Transverse colon (tissue), 4 donors: ENCODE measurements at regions not wholly inside any gene's neighbourhood (a gene's known extent, or its start where the extent isn't known, plus 50 kb on each side); places are given as distances from the start of the nearest gene placed in this dataset.

Experiments used
- DNase-seq: peaks from one replicate; pipeline ENCODE4 v3.0.0-alpha.2; 2019
- H3K27ac ChIP-seq, 4 donors: fragments of 200-600 bp; sonication (generic); 2 replicates each; pipeline ENCODE4 v1.5.1; 2016 to 2018; ENCODE audit warnings: inconsistent platforms in 4 of 4
- H3K27me3 ChIP-seq: fragments of 200-600 bp; sonication (generic); 2 replicates; pipeline ENCODE4 v1.5.1; 2017; ENCODE audit warnings: inconsistent platforms
- H3K36me3 ChIP-seq, 4 donors: fragments of 200-600 bp; sonication (generic); 2 replicates each; pipeline ENCODE4 v1.5.1; 2017 to 2019; ENCODE audit warnings: inconsistent platforms in 4 of 4
- H3K4me1 ChIP-seq, 4 donors: fragments of 200-600 bp; sonication (generic); 2 replicates each; pipeline ENCODE4 v1.5.1; 2017 to 2020; ENCODE audit warnings: inconsistent platforms in 4 of 4
- H3K4me3 ChIP-seq, 4 donors: fragments of 200-600 bp; sonication (generic); 1 replicate in 1 of 4; 2 replicates in 3 of 4; pipeline versions ENCODE4 v1.5.1 to v1.6.1; 2017 to 2019; ENCODE audit warnings: inconsistent platforms in 4 of 4
- H3K9me3 ChIP-seq, 2 donors: fragments of 200-600 bp; sonication (generic); 2 replicates each; pipeline ENCODE4 v1.5.1; 2017 to 2019; ENCODE audit warnings: inconsistent platforms in 2 of 2
- CTCF ChIP-seq, 5 experiments: fragments of 200-600 bp in 3 of 5; fragments of 450-650 bp in 2 of 5; sonication (generic) in 3 of 5; IDR thresholded peaks; 1 replicate in 2 of 5; 2 replicates in 3 of 5; pipeline ENCODE4 v1.5.1; 2016 to 2017; ENCODE audit warnings: antibody characterized with exemption in 5 of 5, inconsistent platforms in 3 of 5, mild to moderate bottlenecking in 2 of 5, moderate library complexity in 1 of 5
- EP300 ChIP-seq: sonication (generic); formaldehyde crosslinking; IDR thresholded peaks from one replicate; pipeline ENCODE4 v1.6.1; 2017; ENCODE audit warnings: antibody characterized with exemption, low read depth
- POLR2A ChIP-seq: fragments of 450-650 bp; IDR thresholded peaks from one replicate; pipeline ENCODE4 v1.6.1; 2016; ENCODE audit warnings: antibody characterized with exemption, mild to moderate bottlenecking, moderate library complexity
- POLR2AphosphoS5 ChIP-seq, 3 donors: sonication (generic); formaldehyde crosslinking; IDR thresholded peaks; one replicate each; pipeline ENCODE4 v1.6.1; 2016; ENCODE audit warnings: antibody characterized with exemption in 3 of 3
- WGBS, 2 donors: methylation state at CpG; one replicate each; pipeline ENCODE4 v1.1.5; 2018; ENCODE audit warnings: low coverage in 1 of 2; 5-methylcytosine and 5-hydroxymethylcytosine counted together
- in situ Hi-C, 4 donors: fragments of 200-750 bp; cut with MboI; loops; one replicate each; pipeline versions ENCODE4 v1.15.0 to v1.15.1; 2017; ENCODE audit warnings: low sequenced_read_pairs in 3 of 4, low pct_ligation_motif_present in 1 of 4, low pct_unique_long_range_greater_than_20kb in 1 of 4
- intact Hi-C: fragments of 100-400 bp; cut with DNase I; formaldehyde crosslinking; loops from one replicate; pipeline ENCODE4 v1.15.1; 2023; ENCODE audit warnings: low total_unique reads

- TF ChIP-seq CTCF (IDR thresholded peaks at IDR 0.05), result no peak
- TF ChIP-seq EP300, result no peak
- TF ChIP-seq POLR2A, result no peak
- no peak for TF ChIP-seq POLR2AphosphoS5 (IDR thresholded peaks at IDR 0.05)
- H3K36me3 ChIP-seq, result no peaks in the 10 kb centered on the region
- in situ Hi-C loops (no loop called here), intact Hi-C loops (no loop called here)
- WGBS, 2 donors, result 84 to 87% methylated on average over 3 of the region's 3 CpGs
- no peaks in the 10 kb centered on the region for H3K9me3 ChIP-seq
- H3K27me3 ChIP-seq, result no peaks in the 10 kb centered on the region
- no peak overlapping the region for H3K27ac ChIP-seq
- H3K4me1 ChIP-seq, result no peaks in the 10 kb centered on the region
- H3K4me3 ChIP-seq, result no peak overlapping the region
- no peak for DNase-seq
These were observed 1108.1 kb upstream of the DDX18 start for GRCh38 chr2:116706396-116706795.

GRCh38 chr2:116716038-116716437 is 1098.5 kb upstream of the DDX18 start:
- no peak overlapping the region for H3K4me3 ChIP-seq
- no peak overlapping the region for H3K27ac ChIP-seq
- no peak for DNase-seq
- no peaks in the 10 kb centered on the region for H3K36me3 ChIP-seq
- no peak for TF ChIP-seq POLR2A
- TF ChIP-seq EP300, result no peak
- TF ChIP-seq POLR2AphosphoS5 (IDR thresholded peaks at IDR 0.05), result no peak
- TF ChIP-seq CTCF (IDR thresholded peaks at IDR 0.05), result no peak
- no peaks in the 10 kb centered on the region for H3K9me3 ChIP-seq
- intact Hi-C loops (no loop called here), in situ Hi-C loops (no loop called here)
- WGBS, 2 donors, result 67 to 78% methylated on average over 1 of the region's 1 CpG
- no peaks in the 10 kb centered on the region for H3K27me3 ChIP-seq
- no peaks in the 10 kb centered on the region for H3K4me1 ChIP-seq

GRCh38 chr2:116716444-116716843 is 1098.0 kb upstream of the DDX18 start:
- Histone ChIP-seq H3K36me3 (no peaks in the 10 kb centered on the region), H3K9me3 (no peaks in the 10 kb centered on the region), H3K4me1 (no peaks in the 10 kb centered on the region), H3K27me3 (no peaks in the 10 kb centered on the region), H3K27ac (no peak overlapping the region), H3K4me3 (no peak overlapping the region)
- in situ Hi-C loops (no loop called here), intact Hi-C loops (no loop called here)
- 72 to 73% methylated on average over 2 of the region's 2 CpGs for WGBS, 2 donors
- TF ChIP-seq POLR2AphosphoS5 (IDR thresholded peaks at IDR 0.05), result no peak
- no peak for DNase-seq

GRCh38 chr2:116717832-116718231 is 1096.7 kb upstream of the DDX18 start:
- 84 to 86% methylated on average over 3 to 4 of the region's 4 CpGs for whole genome bisulfite sequencing, 2 donors
- H3K9me3 ChIP-seq, result no peaks in the 10 kb centered on the region

More at GRCh38 chr2:116717832-116718231, 1096.7 kb upstream of the DDX18 start:
- Histone ChIP-seq H3K4me1 (no peaks in the 10 kb centered on the region), H3K27ac (no peak overlapping the region), H3K27me3 (no peaks in the 10 kb centered on the region), H3K4me3 (no peak overlapping the region), H3K36me3 (no peaks in the 10 kb centered on the region)
- DNase-seq, result no peak
- in situ Hi-C loops, result no loop called here
- TF ChIP-seq CTCF (IDR thresholded peaks at IDR 0.05) (no peak), EP300 (no peak), POLR2A (no peak), POLR2AphosphoS5 (IDR thresholded peaks at IDR 0.05) (no peak)
- intact Hi-C loops, result no loop called here
